DOHH2 (cell line): ENCODE measurements at regions not wholly inside any gene's neighbourhood (a gene's known extent, or its start where the extent isn't known, plus 50 kb on each side); places are given as distances from the start of the nearest gene placed in this dataset.

Experiments
- H3F3A ChIP-seq: fragments of 200-600 bp; sonication (generic), shearing (Covaris generic); 2 replicates; pipeline ENCODE4 v1.6.0; 2016; ENCODE audit warnings: antibody characterized with exemption, mild to moderate bottlenecking; ENCODE audit not compliant: control insufficient read depth, insufficient read depth
- H3K27ac ChIP-seq: fragments of 200-600 bp; sonication (generic); 2 replicates; pipeline ENCODE4 v1.5.1; 2014; ENCODE audit warnings: low read depth, mild to moderate bottlenecking, low read length, moderate library complexity
- H3K27me3 ChIP-seq: fragments of 200-600 bp; sonication (generic); 2 replicates; pipeline ENCODE4 v1.6.1; 2014; ENCODE audit warnings: mild to moderate bottlenecking, low read length, mixed read lengths; ENCODE audit not compliant: control insufficient read depth
- H3K36me3 ChIP-seq: fragments of 200-600 bp; sonication (generic); 2 replicates; pipeline ENCODE4 v1.6.1; 2014; ENCODE audit warnings: mild to moderate bottlenecking, low read length, moderate library complexity, mixed read lengths; ENCODE audit not compliant: control insufficient read depth
- H3K4me1 ChIP-seq: fragments of 200-600 bp; sonication (generic); 2 replicates; pipeline ENCODE4 v1.6.1; 2014; ENCODE audit warnings: mild to moderate bottlenecking, low read length, mixed read lengths; ENCODE audit not compliant: control insufficient read depth
- H3K4me2 ChIP-seq: fragments of 200-600 bp; sonication (generic); 2 replicates; pipeline ENCODE4 v1.6.0; 2014; ENCODE audit warnings: mild to moderate bottlenecking, low read length, moderate library complexity
- H3K4me3 ChIP-seq: fragments of 200-600 bp; sonication (generic); 2 replicates; pipeline ENCODE4 v1.5.1; 2014; ENCODE audit warnings: mild to moderate bottlenecking, low read length, mixed read lengths
- H3K79me2 ChIP-seq: fragments of 200-600 bp; sonication (generic); 2 replicates; pipeline ENCODE4 v1.6.1; 2014; ENCODE audit warnings: mild to moderate bottlenecking, low read length, mixed read lengths; ENCODE audit not compliant: control insufficient read depth
- H3K9me2 ChIP-seq: fragments of 200-600 bp; sonication (generic); replicated peaks from 2 replicates; pipeline ENCODE4 v1.6.1; 2014; ENCODE audit warnings: mild to moderate bottlenecking, low read length, mixed read lengths; ENCODE audit not compliant: control insufficient read depth
- H3K9me3 ChIP-seq: fragments of 200-600 bp; sonication (generic); 2 replicates; pipeline ENCODE4 v1.6.1; 2014; ENCODE audit warnings: antibody characterized with exemption, low read length, mixed read lengths; ENCODE audit not compliant: control insufficient read depth, insufficient read depth
- H4K20me1 ChIP-seq: fragments of 200-600 bp; sonication (generic); 2 replicates; pipeline ENCODE4 v1.6.0; 2014; ENCODE audit warnings: low read depth, mild to moderate bottlenecking, antibody characterized with exemption, low read length, moderate library complexity; ENCODE audit not compliant: control insufficient read depth, insufficient read depth
- CTCF ChIP-seq: fragments of 200-600 bp; sonication (generic); IDR thresholded peaks from one replicate; pipeline ENCODE4 v1.5.1; 2014; ENCODE audit warnings: antibody characterized with exemption, mild to moderate bottlenecking, low read depth, low read length; ENCODE audit not compliant: poor library complexity, severe bottlenecking
- EZH2phosphoT487 ChIP-seq: fragments of 200-600 bp; sonication (generic); IDR thresholded peaks from 2 replicates; pipeline ENCODE4 v1.6.1; 2017; ENCODE audit warnings: borderline replicate concordance, mild to moderate bottlenecking, antibody characterized with exemption, low read length, moderate library complexity, mixed read lengths

- Histone ChIP-seq H3K36me3 (no peaks in the 10 kb centered on the region), H3K4me1 (no peaks in the 10 kb centered on the region), H3K27me3 (0 out of 2 replicates have a peak, but pooled peaks cover 5% of the 10 kb centered on the region), H3K9me2 (no peaks in the 10 kb centered on the region), H3K9me3 (no peaks in the 10 kb centered on the region), H3K4me2 (no peak overlapping the region), H4K20me1 (no peaks in the 10 kb centered on the region), H3K4me3 (no peak overlapping the region), H3K27ac (no peak overlapping the region), H3F3A (no peaks in the 10 kb centered on the region), H3K79me2 (no peaks in the 10 kb centered on the region)
- TF ChIP-seq CTCF: no peak
- TF ChIP-seq EZH2phosphoT487: no peak
Measured at GRCh38 chr2:224272237-224272910, 129.5 kb downstream of the FAM124B start.

- H3K9me2 ChIP-seq: no peaks in the 10 kb centered on the region
- H3K36me3 ChIP-seq: no peaks in the 10 kb centered on the region
- H3K79me2 ChIP-seq: no peaks in the 10 kb centered on the region
- no peaks in the 10 kb centered on the region for H3K9me3 ChIP-seq
- TF ChIP-seq EZH2phosphoT487 (no peak), CTCF (no peak)
- H3K27ac ChIP-seq: no peak overlapping the region
- no peaks in the 10 kb centered on the region for H3K4me1 ChIP-seq
- no peaks in the 10 kb centered on the region for H4K20me1 ChIP-seq
- no peak overlapping the region for H3K4me2 ChIP-seq
- no peak overlapping the region for H3K4me3 ChIP-seq
- H3K27me3 ChIP-seq: 0 out of 2 replicates have a peak, but pooled peaks cover 5% of the 10 kb centered on the region
- no peaks in the 10 kb centered on the region for H3F3A ChIP-seq
Measured at GRCh38 chr2:224271617-224272236, 130.2 kb downstream of the FAM124B start.

GRCh38 chr2:224268441-224268840 lies 133.5 kb downstream of the FAM124B start:
- Histone ChIP-seq H3K9me2 (no peaks in the 10 kb centered on the region), H3K9me3 (no peaks in the 10 kb centered on the region), H3F3A (no peaks in the 10 kb centered on the region), H3K27ac (no peak overlapping the region), H3K4me1 (no peaks in the 10 kb centered on the region), H3K4me2 (no peak overlapping the region), H3K79me2 (no peaks in the 10 kb centered on the region), H3K27me3 (0 out of 2 replicates have a peak, but pooled peaks cover 2% of the 10 kb centered on the region), H3K4me3 (no peak overlapping the region), H3K36me3 (no peaks in the 10 kb centered on the region), H4K20me1 (no peaks in the 10 kb centered on the region)
- TF ChIP-seq EZH2phosphoT487: no peak
- TF ChIP-seq CTCF: no peak
